Skin of body (tissue), 1 donor: ENCODE measurements at regions not wholly inside any gene's neighbourhood (a gene's known extent, or its start where the extent isn't known, plus 50 kb on each side); places are given as distances from the start of the nearest gene placed in this dataset.
"Not testable (repeated sequence)": the region's sequence is repeated elsewhere in the genome, so short reads cannot be mapped to it uniquely, and the experiment has no call there.

Source experiments
- DNase-seq: peaks from one replicate; lab custom pipeline; 2025; lab: John Stamatoyannopoulos, UW

- no peak for DNase-seq
Measured at GRCh38 chr1:34369701-34370455, 193.2 kb downstream of the C1orf94 start.

GRCh38 chr1:34370748-34371147 lies 194.0 kb downstream of the C1orf94 start:
- no peak for DNase-seq

DNA sequence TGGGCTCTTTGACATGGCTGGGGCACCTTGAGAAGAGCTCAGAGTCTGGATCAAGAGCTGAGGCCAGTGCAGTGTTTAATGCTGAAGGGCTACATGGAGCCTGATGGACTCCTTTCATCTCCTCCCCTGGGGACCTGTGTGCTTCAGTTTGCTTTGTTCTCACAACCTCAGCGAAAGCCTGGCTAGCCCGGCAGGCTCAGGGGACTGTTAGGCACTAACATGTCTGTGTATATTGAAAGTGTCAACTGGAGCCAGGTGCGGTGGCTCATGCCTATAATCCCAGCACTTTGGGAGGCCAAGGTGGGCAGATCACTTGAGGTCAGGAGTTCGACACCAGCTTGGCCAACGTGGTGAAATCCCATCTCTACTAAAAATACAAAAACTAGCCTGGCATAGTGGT lies 194.5 kb downstream of the C1orf94 start:
- not testable (repeated sequence) for DNase-seq

DNA sequence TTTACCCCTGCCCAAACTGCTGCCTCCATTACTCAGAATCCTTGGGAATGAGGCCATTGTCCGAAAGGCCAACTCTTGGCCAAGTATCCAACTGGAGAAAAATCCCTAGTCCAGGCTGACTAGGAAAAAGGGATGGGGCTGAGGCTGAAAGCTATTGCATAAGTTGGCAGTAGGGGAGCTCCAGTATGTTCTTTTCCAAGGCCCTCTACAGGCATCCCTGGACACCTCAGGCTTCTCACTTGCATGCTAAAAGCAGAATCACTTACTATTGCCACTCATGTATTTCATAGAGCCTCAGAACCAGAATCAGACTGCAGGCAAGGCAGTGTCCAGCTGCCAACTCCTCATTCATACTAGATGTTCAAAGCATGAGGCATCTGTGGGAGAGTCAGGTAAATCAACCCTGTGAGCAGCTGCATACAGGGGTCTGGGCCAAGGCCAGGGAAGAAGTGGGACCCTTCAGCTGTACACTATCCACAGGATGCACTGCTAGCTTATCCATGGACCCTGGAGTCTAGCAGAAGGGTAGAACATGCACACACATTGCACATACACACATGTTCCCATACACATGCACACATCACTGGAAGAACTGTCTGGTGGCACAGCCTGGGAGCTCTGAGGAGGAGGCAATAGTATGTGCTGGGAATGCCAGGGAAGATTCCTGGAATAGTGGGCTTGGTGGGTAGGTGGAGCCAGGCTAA lies 195.3 kb downstream of the C1orf94 start:
- no peak for DNase-seq

- no peak for DNase-seq
Measured at GRCh38 chr1:34372891-34373290, 196.2 kb downstream of the C1orf94 start.

DNA sequence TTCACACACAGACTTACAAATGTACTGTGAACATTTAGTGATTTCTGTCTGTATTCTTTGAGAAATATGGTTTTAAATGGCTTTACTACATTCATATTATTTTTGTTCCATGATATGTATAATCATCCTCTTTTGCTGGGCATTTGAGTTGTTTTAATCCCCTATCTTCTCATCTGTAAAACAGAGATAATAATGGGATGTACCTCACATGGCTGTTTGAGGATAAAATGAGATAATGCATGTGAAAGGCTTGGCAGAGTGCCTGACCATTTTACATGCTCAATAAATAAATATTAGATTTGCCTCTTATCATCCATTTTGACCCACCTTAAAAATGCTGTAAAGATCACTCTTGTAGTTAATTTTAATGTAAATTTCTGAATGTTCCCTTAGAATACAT lies 197.2 kb downstream of the C1orf94 start:
- DNase-seq = no peak

GRCh38 chr1:34376531-34376930 lies 199.8 kb downstream of the C1orf94 start:
- DNase-seq = no peak

GRCh38 chr1:34378968-34379856 lies 202.5 kb downstream of the C1orf94 start:
- no peak for DNase-seq

DNA sequence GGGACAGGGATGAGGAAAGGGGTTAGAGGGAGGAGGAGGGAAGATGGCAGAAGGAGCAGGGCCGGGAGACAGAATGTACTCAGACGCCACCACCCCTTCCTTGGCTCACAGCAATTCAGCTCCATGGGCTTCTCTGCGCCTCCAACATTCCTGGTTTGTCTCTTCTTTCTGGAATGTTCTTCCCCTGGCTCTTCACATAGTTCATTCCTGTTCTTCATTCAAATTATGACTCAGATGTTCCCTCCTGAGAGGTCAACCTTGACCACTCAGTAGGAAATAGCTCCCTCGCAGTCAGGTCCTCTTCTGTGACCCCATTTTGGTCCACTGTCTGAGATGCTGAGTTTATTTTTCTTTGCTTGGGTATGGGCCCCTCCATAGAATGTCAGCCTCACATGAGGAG lies 203.2 kb downstream of the C1orf94 start:
- DNase-seq = no peak

DNA sequence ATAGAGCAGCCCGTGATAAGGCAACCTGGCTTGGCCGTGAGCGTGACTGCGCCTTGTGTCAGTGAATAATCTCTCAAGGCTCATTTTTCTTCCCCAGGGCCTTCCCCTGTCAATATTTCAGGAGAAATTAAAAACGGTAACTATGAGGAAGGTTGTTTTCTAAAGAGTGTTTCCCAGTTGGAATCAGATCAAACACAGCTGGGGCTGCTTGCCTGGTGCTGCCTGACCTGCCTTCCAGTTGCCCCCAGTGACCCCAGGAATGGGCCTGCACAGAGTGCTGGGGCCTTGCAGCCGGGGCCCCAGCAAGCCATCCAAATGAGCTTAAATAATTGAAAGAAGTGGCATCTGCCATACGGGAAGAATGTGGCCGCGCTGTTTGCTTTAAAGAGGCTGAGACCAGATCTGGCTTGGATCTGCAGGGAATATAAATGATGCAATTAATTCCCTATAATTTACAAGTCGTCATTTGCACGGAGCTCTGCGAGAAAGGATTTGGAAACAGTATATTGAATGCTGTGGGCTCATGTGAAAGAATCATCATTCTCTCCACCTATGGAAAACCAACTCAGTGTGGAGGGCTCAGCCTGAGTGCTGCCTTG lies 203.9 kb downstream of the C1orf94 start:
- no peak for DNase-seq

DNA sequence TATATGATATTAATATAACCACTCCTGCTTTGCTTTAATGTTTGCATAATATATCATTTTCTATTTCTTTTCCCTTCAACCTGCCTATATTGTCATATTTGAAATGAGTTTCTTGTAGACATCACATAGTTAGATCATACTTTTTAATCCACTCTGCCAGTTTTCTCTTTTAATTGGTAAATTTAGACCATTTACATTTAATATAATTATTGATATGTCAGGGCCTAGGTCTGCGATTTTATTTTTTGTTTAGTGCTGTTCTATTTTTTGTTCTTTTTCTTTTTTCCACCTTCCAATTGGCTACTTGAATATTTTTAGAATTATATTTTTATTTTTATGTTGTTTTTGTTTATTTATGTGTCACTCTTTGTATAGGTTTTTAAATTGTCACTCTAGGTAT lies 213.3 kb downstream of the C1orf94 start:
- DNase-seq = no peak

- no peak for DNase-seq
Measured at GRCh38 chr1:34396042-34396441, 219.3 kb downstream of the C1orf94 start.

GRCh38 chr1:34398241-34398915 lies 221.7 kb downstream of the C1orf94 start:
- no peak for DNase-seq

DNA sequence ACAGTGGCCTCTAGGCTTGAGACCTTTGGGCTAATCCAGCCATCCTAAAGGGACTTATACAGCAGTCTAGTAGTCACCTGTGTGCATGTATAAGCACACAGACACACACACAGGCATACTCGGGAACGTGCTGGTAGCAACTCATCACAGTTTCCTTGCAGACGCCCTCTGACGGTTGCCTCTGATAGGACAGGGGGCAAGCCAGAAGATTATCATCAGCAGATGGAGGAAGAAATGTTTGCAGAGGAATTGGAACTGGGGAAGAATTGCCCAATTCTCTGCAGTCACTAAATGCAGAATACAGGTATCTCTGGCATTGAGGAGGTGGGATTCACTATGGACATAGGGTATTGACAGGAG lies 222.2 kb downstream of the C1orf94 start:
- DNase-seq = no peak

DNA sequence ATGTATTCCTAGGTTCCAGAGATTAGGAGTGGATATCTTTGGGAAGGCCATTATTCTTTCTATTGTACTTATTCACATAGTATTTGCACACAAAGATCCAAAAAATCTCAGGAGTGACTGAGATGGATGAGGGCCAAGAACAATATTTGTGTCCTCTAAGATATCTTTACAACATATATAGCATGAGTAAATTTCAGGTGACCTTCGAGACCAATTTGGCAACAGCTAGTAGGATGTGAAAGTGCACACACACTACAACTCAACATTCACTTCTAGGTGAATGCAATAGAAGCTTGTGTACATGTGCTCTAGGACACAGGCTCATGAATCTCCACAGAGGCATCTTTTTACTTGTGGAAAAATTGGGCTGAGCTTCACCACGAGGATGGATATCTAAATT lies 224.0 kb downstream of the C1orf94 start:
- DNase-seq = no peak

DNA sequence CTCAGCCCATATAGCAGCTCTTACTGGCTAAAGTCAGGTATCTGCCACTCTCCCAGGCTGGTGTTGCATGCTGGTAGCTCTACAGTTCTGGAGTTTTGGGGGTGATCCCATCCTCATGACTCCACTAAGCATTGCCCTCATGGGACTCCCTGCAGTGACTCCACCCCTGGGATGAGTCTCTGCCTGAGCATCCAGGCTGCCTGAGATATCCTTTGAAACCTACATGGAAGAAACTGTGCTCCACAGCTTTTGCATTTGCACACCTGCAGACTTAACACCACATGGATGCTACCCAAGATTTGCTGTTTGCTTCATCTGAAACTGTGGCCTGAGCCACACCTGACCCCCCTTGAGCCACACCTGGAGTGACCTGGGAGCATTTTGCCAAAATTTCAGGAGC lies 226.4 kb downstream of the C1orf94 start:
- DNase-seq = no peak

- DNase-seq = no peak
Measured at GRCh38 chr1:34404804-34405203, 228.1 kb downstream of the C1orf94 start.

GRCh38 chr1:34405266-34405959 lies 228.7 kb downstream of the C1orf94 start:
- DNase-seq = no peak

DNA sequence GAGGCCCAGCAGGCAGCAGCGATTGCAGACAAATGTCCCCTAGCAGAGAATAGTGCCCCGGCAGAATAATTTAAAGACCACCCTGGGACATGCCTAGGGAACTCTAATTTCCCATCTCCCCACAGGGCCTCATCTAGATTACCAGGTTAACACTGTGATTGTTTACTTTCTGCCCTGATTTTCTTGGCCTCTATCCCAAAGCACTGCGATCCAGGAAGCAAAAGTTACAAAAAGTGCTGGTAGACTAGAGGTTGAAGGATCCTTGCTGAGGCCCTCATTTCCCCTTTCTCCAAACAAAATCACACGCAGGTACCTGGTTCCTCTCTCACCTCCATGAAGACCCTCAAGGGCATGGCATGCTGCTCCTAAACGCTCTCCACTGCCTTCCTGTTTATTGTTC lies 229.7 kb downstream of the C1orf94 start:
- no peak for DNase-seq

GRCh38 chr1:34406833-34407539 lies 230.3 kb downstream of the C1orf94 start:
- no peak for DNase-seq
